Endothelial cell (in vitro differentiated cells): ENCODE measurements at regions not wholly inside any gene's neighbourhood (a gene's known extent, or its start where the extent isn't known, plus 50 kb on each side); places are given as distances from the start of the nearest gene placed in this dataset.

Source experiments
- DNase-seq: peaks from one replicate; pipeline ENCODE4 v3.0.0; 2021; ENCODE audit warnings: low spot score
- H3K27ac Mint-ChIP-seq: one replicate; pipeline ENCODE4 v1.8.0; 2021; ENCODE audit warnings: mixed read lengths, inconsistent platforms; ENCODE audit not compliant: unreplicated experiment
- H3K27me3 Mint-ChIP-seq: one replicate; pipeline ENCODE4 v1.8.0; 2021; ENCODE audit warnings: mild to moderate bottlenecking, moderate library complexity, mixed read lengths, inconsistent platforms; ENCODE audit not compliant: unreplicated experiment
- H3K36me3 Mint-ChIP-seq: one replicate; pipeline ENCODE4 v1.8.0; 2021; ENCODE audit warnings: mild to moderate bottlenecking, low read depth, mixed read lengths, inconsistent platforms; ENCODE audit not compliant: unreplicated experiment
- H3K4me1 Mint-ChIP-seq: one replicate; pipeline ENCODE4 v1.8.0; 2021; ENCODE audit warnings: mild to moderate bottlenecking, mixed read lengths, inconsistent platforms; ENCODE audit not compliant: unreplicated experiment
- H3K4me3 Mint-ChIP-seq: one replicate; pipeline ENCODE4 v1.8.0; 2021; ENCODE audit warnings: mild to moderate bottlenecking, mixed read lengths, inconsistent platforms; ENCODE audit not compliant: unreplicated experiment
- H3K9me3 Mint-ChIP-seq: one replicate; pipeline ENCODE4 v1.8.0; 2021; ENCODE audit warnings: mixed read lengths, inconsistent platforms; ENCODE audit not compliant: unreplicated experiment
- CTCF ChIP-seq: fragments of 200-600 bp; sonication (generic); IDR thresholded peaks from one replicate; pipeline ENCODE4 v1.5.0; 2021; ENCODE audit warnings: antibody characterized with exemption; ENCODE audit not compliant: unreplicated experiment

- no peaks in the 10 kb centered on the region for H3K36me3 Mint-ChIP-seq
- DNase-seq: no peak
- no peaks in the 10 kb centered on the region for H3K9me3 Mint-ChIP-seq
Measured at GRCh38 chr12:13289653-13290289, 93.2 kb downstream of the EMP1 start.

DNA sequence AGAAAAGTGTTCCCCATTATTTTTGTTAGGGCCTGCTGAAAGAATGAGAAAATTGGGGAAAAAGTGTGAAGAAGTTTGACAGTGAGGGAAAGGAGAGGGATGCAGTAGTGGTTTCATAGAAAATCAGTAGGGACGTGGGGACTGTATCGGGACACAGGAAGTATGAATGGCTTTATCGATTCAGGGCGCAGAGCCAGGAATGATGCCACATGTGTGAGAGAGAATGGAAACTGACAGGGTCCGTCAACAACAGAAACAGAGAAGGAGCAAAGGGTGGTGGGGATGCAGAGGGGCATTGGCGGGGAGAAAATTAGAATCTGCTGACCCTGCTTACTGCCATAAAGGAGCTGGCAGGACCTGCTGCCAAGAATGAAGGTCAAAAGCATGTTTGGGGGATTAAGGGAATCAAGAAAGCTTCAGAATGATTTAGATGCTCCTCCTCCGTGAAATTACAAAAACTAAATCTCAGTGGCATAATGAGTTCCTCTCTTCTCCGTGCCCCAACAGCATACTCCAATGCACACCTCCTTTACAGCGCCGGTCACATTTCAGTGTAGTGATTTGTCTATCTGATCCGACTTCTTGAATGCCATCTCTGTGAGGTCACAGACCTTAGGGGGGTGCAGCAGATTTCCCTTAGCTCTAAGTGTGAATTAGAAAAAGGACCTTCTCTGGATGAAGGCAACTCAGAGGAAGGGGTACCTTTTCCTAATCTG is 92.6 kb downstream of the EMP1 start:
- Mint-ChIP-seq H3K4me3 (no peak overlapping the region), H3K4me1 (no peaks in the 10 kb centered on the region), H3K36me3 (no peaks in the 10 kb centered on the region), H3K27me3 (peaks cover 1% of the 10 kb centered on the region), H3K9me3 (no peaks in the 10 kb centered on the region), H3K27ac (no peak overlapping the region)
- TF ChIP-seq CTCF: no peak
- DNase-seq: no peak

More at GRCh38 chr12:13289653-13290289, 93.2 kb downstream of the EMP1 start:
- TF ChIP-seq CTCF: no peak
- Mint-ChIP-seq H3K27ac (no peak overlapping the region), H3K27me3 (peaks cover 1% of the 10 kb centered on the region), H3K4me1 (no peaks in the 10 kb centered on the region), H3K4me3 (no peak overlapping the region)

DNA sequence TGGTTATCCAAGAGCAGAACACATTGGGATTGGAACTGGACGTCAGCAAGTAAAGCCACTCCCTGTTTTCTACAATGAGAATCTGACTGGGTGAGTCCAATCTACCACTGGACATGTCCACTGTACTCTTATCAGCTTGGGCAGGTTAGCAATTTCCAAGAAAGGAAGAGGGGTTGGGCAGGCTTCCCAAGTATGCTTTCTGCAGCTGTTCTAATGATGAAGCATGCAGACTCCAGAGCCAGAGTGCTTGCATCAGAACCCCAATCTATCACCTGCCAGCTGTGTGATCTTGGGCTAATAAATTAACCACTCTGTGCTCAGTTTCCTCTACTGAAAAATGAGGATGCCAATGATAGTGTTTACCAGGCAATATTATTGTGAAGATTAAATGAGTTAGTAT is 92.0 kb downstream of the EMP1 start:
- H3K27me3 Mint-ChIP-seq: peaks cover 1% of the 10 kb centered on the region
- H3K36me3 Mint-ChIP-seq: no peaks in the 10 kb centered on the region
- no peaks in the 10 kb centered on the region for H3K9me3 Mint-ChIP-seq
- no peaks in the 10 kb centered on the region for H3K4me1 Mint-ChIP-seq
- H3K27ac Mint-ChIP-seq: no peak overlapping the region
- TF ChIP-seq CTCF: no peak
- H3K4me3 Mint-ChIP-seq: no peak overlapping the region
- no peak for DNase-seq

- Mint-ChIP-seq H3K4me3 (no peak overlapping the region), H3K4me1 (no peaks in the 10 kb centered on the region), H3K36me3 (no peaks in the 10 kb centered on the region), H3K9me3 (no peaks in the 10 kb centered on the region), H3K27ac (no peak overlapping the region), H3K27me3 (peaks cover 1% of the 10 kb centered on the region)
- no peak for DNase-seq
- no peak for TF ChIP-seq CTCF
Measured at GRCh38 chr12:13283867-13284266, 87.3 kb downstream of the EMP1 start.

DNA sequence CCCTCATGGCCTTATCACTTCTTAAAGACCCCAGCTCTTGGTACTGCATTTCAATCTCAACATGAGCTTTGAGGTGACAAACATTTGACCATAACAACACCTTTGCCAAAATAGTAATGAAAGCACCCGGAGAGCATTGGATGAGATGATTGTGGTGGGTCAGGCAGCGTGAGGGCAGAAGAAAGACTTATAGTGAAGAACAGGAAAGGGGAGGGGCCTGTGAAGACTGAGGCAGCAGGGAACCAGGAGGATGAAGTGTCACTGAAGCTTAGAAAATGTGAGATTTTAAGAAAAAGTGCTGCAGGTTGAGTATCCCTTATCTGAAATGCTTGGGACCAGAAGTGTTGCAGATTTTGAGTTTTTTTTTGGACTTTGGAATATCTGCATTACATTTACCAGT is 86.3 kb downstream of the EMP1 start:
- H3K4me3 Mint-ChIP-seq: no peak overlapping the region
- peaks cover 4% of the 10 kb centered on the region for H3K4me1 Mint-ChIP-seq
- H3K27me3 Mint-ChIP-seq: peaks cover 1% of the 10 kb centered on the region
- H3K9me3 Mint-ChIP-seq: no peaks in the 10 kb centered on the region
- H3K36me3 Mint-ChIP-seq: no peaks in the 10 kb centered on the region
- DNase-seq: no peak
- H3K27ac Mint-ChIP-seq: no peak overlapping the region
- no peak for TF ChIP-seq CTCF
